CD4-positive, CD25-positive, alpha-beta regulatory T cell (primary cell): ENCODE measurements at regions not wholly inside any gene's neighbourhood (a gene's known extent, or its start where the extent isn't known, plus 50 kb on each side); places are given as distances from the start of the nearest gene placed in this dataset.

Source experiments
- ATAC-seq, 2 donors: fragments of 150-1000 bp; cut with Tn5 transposase; one replicate each; pipeline ENCODE4 v1.10.0; 2021; ENCODE audit warnings: low read depth in 2 of 2, moderate number of reproducible peaks in 2 of 2, moderate library complexity in 1 of 2
- DNase-seq, 3 donors: peaks; one replicate each; pipeline versions ENCODE4 v3.0.0 to v3.0.0-alpha.2; 2012 to 2022; ENCODE audit warnings: mixed read lengths in 1 of 3
- H3K27ac ChIP-seq: one replicate; pipeline ENCODE4 v1.7.0; 2013; ENCODE audit warnings: mild to moderate bottlenecking, low read length; ENCODE audit not compliant: insufficient read depth, poor library complexity, severe bottlenecking
- H3K27me3 ChIP-seq: one replicate; pipeline ENCODE4 v1.7.0; 2013; ENCODE audit warnings: low read length; ENCODE audit not compliant: control insufficient read depth, insufficient read depth
- H3K36me3 ChIP-seq: one replicate; pipeline ENCODE4 v1.7.0; 2013; ENCODE audit warnings: mild to moderate bottlenecking, low read length, moderate library complexity; ENCODE audit not compliant: control insufficient read depth, insufficient read depth
- H3K4me1 ChIP-seq: 2 replicates; pipeline ENCODE4 v1.7.0; 2013; ENCODE audit warnings: mild to moderate bottlenecking, low read length; ENCODE audit not compliant: insufficient read depth, control insufficient read depth, poor library complexity, severe bottlenecking
- H3K4me3 ChIP-seq: one replicate; pipeline ENCODE4 v1.7.0; 2013; ENCODE audit warnings: low read depth, mild to moderate bottlenecking, low read length, moderate library complexity
- H3K9me3 ChIP-seq, 2 experiments: 1 replicate in 1 of 2; 2 replicates in 1 of 2; pipeline ENCODE4 v1.7.0; 2013; ENCODE audit warnings: low read length in 2 of 2, mild to moderate bottlenecking in 1 of 2, moderate library complexity in 1 of 2; ENCODE audit not compliant: control insufficient read depth in 2 of 2
- H3K27ac Mint-ChIP-seq, 3 donors: one replicate each; pipeline ENCODE4 v1.8.0; 2020 to 2022; ENCODE audit warnings: mild to moderate bottlenecking in 3 of 3, mixed read lengths in 3 of 3, moderate library complexity in 2 of 3
- H3K27me3 Mint-ChIP-seq: one replicate; pipeline ENCODE4 v1.8.0; 2022; ENCODE audit warnings: mild to moderate bottlenecking, mixed read lengths
- H3K36me3 Mint-ChIP-seq: one replicate; pipeline ENCODE4 v1.8.0; 2020; ENCODE audit warnings: mixed read lengths
- H3K4me1 Mint-ChIP-seq, 4 donors: one replicate each; pipeline ENCODE4 v1.8.0; 2020 to 2022; ENCODE audit warnings: mixed read lengths in 4 of 4, mild to moderate bottlenecking in 1 of 4
- H3K4me3 Mint-ChIP-seq, 4 donors: one replicate each; pipeline ENCODE4 v1.8.0; 2020 to 2022; ENCODE audit warnings: mild to moderate bottlenecking in 4 of 4, mixed read lengths in 4 of 4, moderate library complexity in 3 of 4
- H3K9me3 Mint-ChIP-seq, 7 donors: one replicate each; pipeline ENCODE4 v1.8.0; 2020 to 2022; ENCODE audit warnings: mixed read lengths in 7 of 7, mild to moderate bottlenecking in 3 of 7, moderate library complexity in 2 of 7

GRCh38 chr7:63028376-63029206, 970.1 kb upstream of the ZNF722 start:
- no peaks in the 10 kb centered on the region for H3K4me1 Mint-ChIP-seq
- H3K4me3 Mint-ChIP-seq = no peak overlapping the region
- Histone ChIP-seq H3K36me3 (no peaks in the 10 kb centered on the region), H3K9me3 (peaks cover 5 to 38% of the 10 kb centered on the region in 2 experiments), H3K4me1 (no peaks in the 10 kb centered on the region), H3K4me3 (no peak overlapping the region), H3K27ac (no peak overlapping the region), H3K27me3 (no peaks in the 10 kb centered on the region)
- no peak overlapping the region for H3K27ac Mint-ChIP-seq
- peaks cover 2 to 38% (median 24%) of the 10 kb centered on the region in 7 donors for H3K9me3 Mint-ChIP-seq
- ATAC-seq (no peak), DNase-seq (no peak)
- no peaks in the 10 kb centered on the region for H3K36me3 Mint-ChIP-seq
- H3K27me3 Mint-ChIP-seq = no peaks in the 10 kb centered on the region

- H3K4me3 ChIP-seq = no peak overlapping the region
- no peaks in the 10 kb centered on the region for H3K36me3 ChIP-seq
- Mint-ChIP-seq H3K9me3 (peaks cover 2 to 38% (median 23%) of the 10 kb centered on the region in 7 donors), H3K36me3 (no peaks in the 10 kb centered on the region), H3K27ac (no peak overlapping the region), H3K4me3 (no peak overlapping the region), H3K4me1 (no peaks in the 10 kb centered on the region), H3K27me3 (no peaks in the 10 kb centered on the region)
- no peak overlapping the region for H3K27ac ChIP-seq
- ATAC-seq = no peak
- H3K4me1 ChIP-seq = no peaks in the 10 kb centered on the region
- no peak for DNase-seq
- H3K9me3 ChIP-seq = peaks cover 4 to 33% of the 10 kb centered on the region in 2 experiments
- H3K27me3 ChIP-seq = no peaks in the 10 kb centered on the region
These were observed 969.5 kb upstream of the ZNF722 start for GRCh38 chr7:63029207-63029522.

GRCh38 chr7:63030061-63030460, 968.6 kb upstream of the ZNF722 start:
- no peaks in the 10 kb centered on the region for H3K36me3 ChIP-seq
- Mint-ChIP-seq H3K36me3 (no peaks in the 10 kb centered on the region), H3K4me3 (no peak overlapping the region), H3K27me3 (no peaks in the 10 kb centered on the region), H3K27ac (no peak overlapping the region), H3K9me3 (peaks cover 0 to 29% (median 19%) of the 10 kb centered on the region in 7 donors), H3K4me1 (no peaks in the 10 kb centered on the region)
- no peaks in the 10 kb centered on the region for H3K4me1 ChIP-seq
- H3K4me3 ChIP-seq = no peak overlapping the region
- ATAC-seq = no peak
- H3K27me3 ChIP-seq = no peaks in the 10 kb centered on the region
- H3K9me3 ChIP-seq = peaks cover 4 to 27% of the 10 kb centered on the region in 2 experiments
- no peak overlapping the region for H3K27ac ChIP-seq
- DNase-seq = no peak

GRCh38 chr7:63031838-63032436, 966.7 kb upstream of the ZNF722 start:
- Mint-ChIP-seq H3K9me3 (peaks cover 0 to 26% (median 18%) of the 10 kb centered on the region in 7 donors), H3K27me3 (no peaks in the 10 kb centered on the region), H3K4me1 (no peaks in the 10 kb centered on the region), H3K36me3 (no peaks in the 10 kb centered on the region), H3K4me3 (no peak overlapping the region), H3K27ac (no peak overlapping the region)
- no peaks in the 10 kb centered on the region for H3K27me3 ChIP-seq
- no peaks in the 10 kb centered on the region for H3K4me1 ChIP-seq
- no peak overlapping the region for H3K4me3 ChIP-seq
- no peaks in the 10 kb centered on the region for H3K36me3 ChIP-seq
- H3K27ac ChIP-seq = no peak overlapping the region
- no peak for DNase-seq
- no peak for ATAC-seq
- H3K9me3 ChIP-seq = peaks cover 4 to 32% of the 10 kb centered on the region in 2 experiments

GRCh38 chr7:63037242-63037641, 961.4 kb upstream of the ZNF722 start:
- H3K4me3 Mint-ChIP-seq = no peak overlapping the region
- no peaks in the 10 kb centered on the region for H3K36me3 Mint-ChIP-seq
- no peak overlapping the region for H3K27ac Mint-ChIP-seq
- H3K27me3 Mint-ChIP-seq = no peaks in the 10 kb centered on the region
- H3K9me3 Mint-ChIP-seq = peaks cover under 1 to 48% (median 10%) of the 10 kb centered on the region in 7 donors
- ATAC-seq (no peak), DNase-seq (no peak)
- Histone ChIP-seq H3K27me3 (no peaks in the 10 kb centered on the region), H3K27ac (no peak overlapping the region), H3K9me3 (peaks cover 0 to 41% of the 10 kb centered on the region in 2 experiments), H3K4me3 (no peak overlapping the region), H3K36me3 (no peaks in the 10 kb centered on the region), H3K4me1 (no peaks in the 10 kb centered on the region)
- H3K4me1 Mint-ChIP-seq = no peaks in the 10 kb centered on the region

GRCh38 chr7:63038987-63039386, 959.7 kb upstream of the ZNF722 start:
- Mint-ChIP-seq H3K36me3 (no peaks in the 10 kb centered on the region), H3K4me1 (no peaks in the 10 kb centered on the region), H3K9me3 (peaks cover 4 to 57% (median 10%) of the 10 kb centered on the region in 7 donors), H3K4me3 (no peak overlapping the region), H3K27ac (no peak overlapping the region), H3K27me3 (no peaks in the 10 kb centered on the region)
- Histone ChIP-seq H3K27ac (no peak overlapping the region), H3K4me3 (no peak overlapping the region), H3K27me3 (no peaks in the 10 kb centered on the region), H3K4me1 (no peaks in the 10 kb centered on the region), H3K9me3 (peaks cover 0 to 48% of the 10 kb centered on the region in 2 experiments), H3K36me3 (no peaks in the 10 kb centered on the region)
- DNase-seq = no peak
- ATAC-seq = no peak

- Histone ChIP-seq H3K4me1 (no peaks in the 10 kb centered on the region), H3K36me3 (no peaks in the 10 kb centered on the region), H3K27me3 (no peaks in the 10 kb centered on the region), H3K27ac (no peak overlapping the region), H3K9me3 (peaks cover 1 to 55% of the 10 kb centered on the region in 2 experiments), H3K4me3 (no peak overlapping the region)
- no peaks in the 10 kb centered on the region for H3K36me3 Mint-ChIP-seq
- H3K4me3 Mint-ChIP-seq = no peak overlapping the region
- H3K4me1 Mint-ChIP-seq = no peaks in the 10 kb centered on the region
- peaks cover 4 to 57% (median 10%) of the 10 kb centered on the region in 7 donors for H3K9me3 Mint-ChIP-seq
- ATAC-seq (no peak), DNase-seq (no peak)
- no peaks in the 10 kb centered on the region for H3K27me3 Mint-ChIP-seq
- no peak overlapping the region for H3K27ac Mint-ChIP-seq
These were observed 958.8 kb upstream of the ZNF722 start for GRCh38 chr7:63039882-63040281.

GRCh38 chr7:63040336-63040735, 958.3 kb upstream of the ZNF722 start:
- no peak overlapping the region for H3K4me3 Mint-ChIP-seq
- ATAC-seq (no peak), DNase-seq (no peak)
- Histone ChIP-seq H3K36me3 (no peaks in the 10 kb centered on the region), H3K27me3 (no peaks in the 10 kb centered on the region), H3K27ac (no peak overlapping the region), H3K4me1 (no peaks in the 10 kb centered on the region), H3K4me3 (no peak overlapping the region), H3K9me3 (peaks cover 4 to 50% of the 10 kb centered on the region in 2 experiments)
- H3K9me3 Mint-ChIP-seq = peaks cover 4 to 57% (median 10%) of the 10 kb centered on the region in 7 donors
- H3K36me3 Mint-ChIP-seq = no peaks in the 10 kb centered on the region
- no peaks in the 10 kb centered on the region for H3K4me1 Mint-ChIP-seq
- H3K27ac Mint-ChIP-seq = no peak overlapping the region
- no peaks in the 10 kb centered on the region for H3K27me3 Mint-ChIP-seq
